ENCODE measurements at regions not wholly inside any gene's neighbourhood (a gene's known extent, or its start where the extent isn't known, plus 50 kb on each side); places are given as distances from the start of the nearest gene placed in this dataset.

DNA sequence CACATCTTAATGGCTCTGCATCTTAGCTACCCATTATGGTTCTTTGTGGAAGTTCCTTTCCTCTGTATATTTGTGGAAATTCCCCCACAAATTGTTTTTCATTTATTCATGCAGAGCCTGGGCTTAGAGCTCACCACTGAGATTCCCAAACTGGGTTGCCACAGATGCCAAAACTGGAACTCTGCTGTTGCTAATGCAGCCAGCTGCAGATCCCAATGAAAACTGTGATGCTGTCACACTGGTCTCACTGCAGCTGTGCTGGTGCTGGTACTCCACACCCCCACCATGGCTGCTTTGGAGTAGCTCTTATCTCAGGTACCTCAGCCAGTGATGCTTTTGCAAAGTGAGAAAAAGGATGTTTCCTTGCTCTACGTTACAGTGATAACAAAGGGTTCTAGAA lies 87.7 kb downstream of the DCK start:
- Histone ChIP-seq H4K20me1 (ENCODE audit: insufficient read depth, poor library complexity, severe bottlenecking) (no peaks in the 10 kb centered on the region), H2AFZ (no peak overlapping the region), H3K36me3 (replicated peaks; ENCODE audit: insufficient read depth, low read depth) (no peaks in the 10 kb centered on the region), H3K4me2 (no peak overlapping the region), H3K27ac (no peak overlapping the region), H3K4me1 (ENCODE audit: insufficient read depth) (no peaks in the 10 kb centered on the region), H3K9me2 (replicated peaks; ENCODE audit: insufficient read depth) (no peaks in the 10 kb centered on the region), H3K9me3 (ENCODE audit: low read depth) (no peaks in the 10 kb centered on the region), H3K27me3 (no peaks in the 10 kb centered on the region), H3K4me3 (no peak overlapping the region), H3K79me2 (no peaks in the 10 kb centered on the region)
- no peak for DNase-seq (ENCODE audit: low spot score)
- TF ChIP-seq EZH2phosphoT487 (IDR thresholded peaks at IDR 0.05; ENCODE audit: low read depth, severe bottlenecking, unreplicated experiment): no peak
- 78% methylated on average over 1 of the region's 1 CpG for WGBS (ENCODE audit: low lambda C conversion rate, missing lambda C conversion rate)

DNA sequence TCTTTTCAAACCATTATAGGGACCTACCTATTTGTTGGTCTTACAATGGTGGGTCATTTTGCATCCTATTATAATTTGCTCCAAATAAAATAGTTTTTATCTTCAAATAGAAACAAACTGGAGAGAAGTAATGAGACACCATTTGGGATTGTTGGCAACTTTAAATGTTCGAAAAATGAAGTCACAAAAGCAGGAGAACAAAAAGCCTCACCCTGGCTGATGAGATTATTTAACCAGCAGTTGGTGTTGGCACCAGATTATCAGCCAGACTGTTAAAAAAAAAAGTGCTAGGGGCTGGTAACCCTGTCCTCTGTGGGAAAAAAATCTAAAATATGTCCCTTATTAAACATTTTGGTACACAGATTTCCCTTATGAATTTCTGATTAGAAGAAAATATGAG lies 100.3 kb downstream of the DCK start:
- WGBS (ENCODE audit: low lambda C conversion rate, missing lambda C conversion rate): 84% methylated on average over 1 of the region's 1 CpG
- no peaks in the 10 kb centered on the region for H3K79me2 ChIP-seq

GRCh38 chr4:71094201-71094600 lies 100.8 kb downstream of the DCK start:
- no peak overlapping the region for H2AFZ ChIP-seq
- TF ChIP-seq EZH2phosphoT487 (IDR thresholded peaks at IDR 0.05; ENCODE audit: low read depth, severe bottlenecking, unreplicated experiment) (no peak), CTCF (IDR thresholded peaks at IDR 0.05; ENCODE audit: poor library complexity) (no peak)
- H3K79me2 ChIP-seq: no peaks in the 10 kb centered on the region
- H3K36me3 ChIP-seq (replicated peaks; ENCODE audit: insufficient read depth, low read depth): no peaks in the 10 kb centered on the region
- no peak overlapping the region for H3K4me2 ChIP-seq
- H3K27me3 ChIP-seq: no peaks in the 10 kb centered on the region
- no peaks in the 10 kb centered on the region for H3K9me3 ChIP-seq (ENCODE audit: low read depth)
- H4K20me1 ChIP-seq (ENCODE audit: insufficient read depth, poor library complexity, severe bottlenecking): no peaks in the 10 kb centered on the region
- H3K9me2 ChIP-seq (replicated peaks; ENCODE audit: insufficient read depth): no peaks in the 10 kb centered on the region
- no peak for DNase-seq (ENCODE audit: low spot score)
- no peak overlapping the region for H3K4me3 ChIP-seq
- no peaks in the 10 kb centered on the region for H3K4me1 ChIP-seq (ENCODE audit: insufficient read depth)
- no peak overlapping the region for H3K27ac ChIP-seq

More for the DNA sequence above, 100.3 kb downstream of the DCK start:
- Histone ChIP-seq H3K27ac (no peak overlapping the region), H3K9me2 (replicated peaks; ENCODE audit: insufficient read depth) (no peaks in the 10 kb centered on the region), H3K36me3 (replicated peaks; ENCODE audit: insufficient read depth, low read depth) (no peaks in the 10 kb centered on the region), H3K4me2 (no peak overlapping the region), H4K20me1 (ENCODE audit: insufficient read depth, poor library complexity, severe bottlenecking) (no peaks in the 10 kb centered on the region), H3K9me3 (ENCODE audit: low read depth) (no peaks in the 10 kb centered on the region), H3K4me1 (ENCODE audit: insufficient read depth) (no peaks in the 10 kb centered on the region), H2AFZ (no peak overlapping the region), H3K4me3 (no peak overlapping the region), H3K27me3 (no peaks in the 10 kb centered on the region)
- no peak for TF ChIP-seq EZH2phosphoT487 (IDR thresholded peaks at IDR 0.05; ENCODE audit: low read depth, severe bottlenecking, unreplicated experiment)
- TF ChIP-seq CTCF (IDR thresholded peaks at IDR 0.05; ENCODE audit: poor library complexity): no peak
- TF ChIP-seq EZH2 (IDR thresholded peaks at IDR 0.05; ENCODE audit: borderline replicate concordance): no peak
- no peak for DNase-seq (ENCODE audit: low spot score)

DNA sequence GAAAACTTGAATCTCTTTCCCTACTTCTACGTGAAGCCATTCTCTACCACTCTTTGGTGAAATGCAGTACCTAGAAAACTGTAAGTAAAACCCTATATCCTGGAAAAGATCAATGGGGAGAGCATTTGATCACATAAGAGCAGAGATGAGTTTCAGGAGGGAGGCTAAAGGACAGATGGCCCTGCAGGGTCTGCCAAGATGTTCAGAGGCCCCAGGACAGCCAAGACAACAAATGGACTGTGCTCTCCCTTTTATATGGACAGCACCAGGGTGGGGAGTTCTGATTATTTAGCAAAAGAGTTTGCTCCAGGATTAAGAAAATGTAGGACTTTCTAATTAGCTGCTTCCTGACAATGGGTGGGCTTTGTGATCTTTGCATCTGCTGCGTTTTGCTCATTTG lies 101.7 kb downstream of the DCK start:
- H3K27me3 ChIP-seq: no peaks in the 10 kb centered on the region
- TF ChIP-seq CTCF (IDR thresholded peaks at IDR 0.05; ENCODE audit: poor library complexity): no peak
- no peak for TF ChIP-seq EZH2 (IDR thresholded peaks at IDR 0.05; ENCODE audit: borderline replicate concordance)
- TF ChIP-seq EZH2phosphoT487 (IDR thresholded peaks at IDR 0.05; ENCODE audit: low read depth, severe bottlenecking, unreplicated experiment): no peak
- H3K4me2 ChIP-seq: no peak overlapping the region
- H4K20me1 ChIP-seq (ENCODE audit: insufficient read depth, poor library complexity, severe bottlenecking): no peaks in the 10 kb centered on the region
- no peaks in the 10 kb centered on the region for H3K4me1 ChIP-seq (ENCODE audit: insufficient read depth)
- H3K4me3 ChIP-seq: no peak overlapping the region
- 90% methylated on average over 2 of the region's 2 CpGs for WGBS (ENCODE audit: low lambda C conversion rate, missing lambda C conversion rate)
- H2AFZ ChIP-seq: no peak overlapping the region
- DNase-seq (ENCODE audit: low spot score): no peak
- no peaks in the 10 kb centered on the region for H3K36me3 ChIP-seq (replicated peaks; ENCODE audit: insufficient read depth, low read depth)
- no peak overlapping the region for H3K27ac ChIP-seq
- H3K9me3 ChIP-seq (ENCODE audit: low read depth): no peaks in the 10 kb centered on the region
- no peaks in the 10 kb centered on the region for H3K9me2 ChIP-seq (replicated peaks; ENCODE audit: insufficient read depth)
- H3K79me2 ChIP-seq: no peaks in the 10 kb centered on the region
